ENCODE measurements at regions not wholly inside any gene's neighbourhood (a gene's known extent, or its start where the extent isn't known, plus 50 kb on each side); places are given as distances from the start of the nearest gene placed in this dataset.

DNA sequence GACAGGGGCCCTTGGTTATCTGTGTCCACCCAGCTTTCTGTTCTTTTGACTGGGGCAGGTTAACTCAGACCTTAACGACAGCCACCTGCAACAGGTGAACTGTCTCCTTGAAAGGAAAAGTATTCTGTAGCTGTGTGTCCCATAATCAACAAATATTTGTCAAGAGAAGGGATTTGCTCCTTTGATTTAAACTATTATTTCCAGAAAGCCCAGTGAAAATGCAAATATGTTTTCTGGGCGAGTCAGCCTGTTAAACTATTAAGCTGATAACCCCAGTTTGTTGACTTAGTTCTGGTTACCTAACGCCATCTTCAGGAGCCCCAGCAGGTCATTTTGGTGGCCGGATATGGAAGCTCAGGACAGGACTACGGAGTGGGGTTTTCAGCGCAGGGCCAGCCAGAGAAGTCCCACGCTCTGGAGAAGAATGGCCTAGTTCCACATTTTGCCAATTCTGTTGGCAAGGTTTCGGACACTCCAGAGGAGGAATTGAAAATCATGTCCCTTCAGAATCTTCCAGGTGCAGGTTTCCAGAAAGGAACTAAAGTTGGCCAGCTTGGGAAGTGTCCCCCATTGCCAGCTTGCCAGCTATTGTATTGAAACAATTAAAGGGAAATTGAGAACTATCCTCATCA is 54.5 kb downstream of the ADRA2A start:
- FAIRE-seq: no peak
- DNase-seq (ENCODE audit: insufficient read length, low spot score): no peak

- FAIRE-seq: no peak
- no peak for DNase-seq (ENCODE audit: insufficient read length, low spot score)
These were observed 60.2 kb downstream of the ADRA2A start for GRCh38 chr10:111137007-111137406.

DNA sequence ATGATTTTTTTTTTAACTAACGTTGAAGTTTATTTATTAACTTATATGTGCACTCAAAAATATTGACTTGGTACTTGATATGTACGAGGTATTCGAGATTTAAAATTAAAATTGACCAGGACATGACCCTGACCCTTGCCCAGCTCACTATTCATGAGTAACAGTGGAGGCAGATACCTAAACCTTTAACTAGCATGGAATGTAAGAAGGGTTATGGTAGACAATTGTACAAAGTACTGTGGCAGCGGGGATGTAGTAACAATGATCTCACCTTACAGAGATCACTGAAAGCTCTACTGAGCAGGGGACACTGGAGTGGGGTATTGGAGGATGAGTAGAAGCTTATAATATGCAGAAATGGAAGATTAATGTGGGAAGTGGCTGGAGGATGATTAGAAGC is 60.8 kb downstream of the ADRA2A start:
- DNase-seq (ENCODE audit: insufficient read length, low spot score) (no peak), FAIRE-seq (no peak)

GRCh38 chr10:111138544-111138943 is 61.7 kb downstream of the ADRA2A start:
- DNase-seq (ENCODE audit: insufficient read length, low spot score): no peak
- FAIRE-seq: no peak

- FAIRE-seq (no peak), DNase-seq (ENCODE audit: insufficient read length, low spot score) (no peak)
These were observed 62.7 kb downstream of the ADRA2A start for GRCh38 chr10:111139567-111139966.

DNA sequence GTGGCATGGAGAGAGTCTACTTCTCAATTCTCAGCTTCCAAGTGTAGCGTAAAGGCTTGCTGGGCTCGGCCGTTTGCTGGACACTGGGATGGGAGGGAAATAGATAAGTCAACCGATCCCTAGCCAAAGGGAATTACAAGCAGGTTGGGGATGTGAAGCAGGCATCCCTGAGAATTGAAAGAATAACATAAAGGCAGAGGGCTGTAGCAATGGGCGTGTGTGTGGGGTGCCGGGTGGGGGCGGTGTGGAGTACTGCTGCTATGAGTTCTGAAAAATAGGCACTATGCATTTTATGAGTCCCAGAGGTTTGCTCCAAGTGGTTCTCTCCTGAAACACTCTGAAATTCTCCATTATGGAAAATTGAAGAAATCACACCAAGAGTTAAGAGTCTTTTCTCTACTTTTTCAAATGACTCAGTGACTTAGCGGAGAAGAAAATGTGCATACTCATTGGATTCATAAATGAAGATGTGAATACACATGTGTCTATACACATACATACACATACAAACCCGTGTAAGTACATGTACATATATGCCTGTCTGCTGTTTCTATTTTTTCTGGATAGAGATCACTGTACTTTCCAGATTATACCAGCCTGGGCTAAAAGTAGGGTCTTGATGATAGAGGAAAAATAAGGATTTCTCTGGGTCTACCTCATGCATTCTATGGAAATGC is 65.4 kb downstream of the ADRA2A start:
- FAIRE-seq: no peak
- no peak for DNase-seq (ENCODE audit: insufficient read length, low spot score)

GRCh38 chr10:111146025-111146640 is 69.3 kb downstream of the ADRA2A start:
- DNase-seq (ENCODE audit: insufficient read length, low spot score) (no peak), FAIRE-seq (no peak)

GRCh38 chr10:111148025-111148424 is 71.2 kb downstream of the ADRA2A start:
- FAIRE-seq: no peak
- no peak for DNase-seq (ENCODE audit: insufficient read length, low spot score)

GRCh38 chr10:111148440-111148839 is 71.6 kb downstream of the ADRA2A start:
- no peak for FAIRE-seq
- DNase-seq (ENCODE audit: insufficient read length, low spot score): no peak

DNA sequence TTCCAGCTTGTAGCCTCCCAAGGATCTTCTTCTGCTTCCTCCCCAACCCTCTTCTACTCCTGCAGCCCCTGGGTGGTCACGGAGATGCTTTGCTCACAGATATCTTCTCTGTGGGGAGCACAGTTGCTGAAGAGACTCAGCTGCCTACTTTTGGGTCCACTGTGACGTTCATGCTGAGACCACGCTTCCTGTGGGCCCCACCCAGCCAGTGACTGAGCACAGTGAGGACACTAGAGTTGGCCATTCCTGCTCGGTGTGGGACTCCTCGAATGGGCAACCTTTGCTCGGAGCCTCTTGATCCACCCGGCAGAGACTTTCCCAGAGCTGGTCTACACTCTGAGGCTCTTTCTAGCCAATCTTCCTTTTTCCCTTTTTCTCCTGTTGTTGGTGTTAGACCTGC is 73.9 kb downstream of the ADRA2A start:
- FAIRE-seq (no peak), DNase-seq (ENCODE audit: insufficient read length, low spot score) (no peak)

GRCh38 chr10:111151595-111152307 is 74.9 kb downstream of the ADRA2A start:
- FAIRE-seq: no peak
- DNase-seq (ENCODE audit: insufficient read length, low spot score): no peak

DNA sequence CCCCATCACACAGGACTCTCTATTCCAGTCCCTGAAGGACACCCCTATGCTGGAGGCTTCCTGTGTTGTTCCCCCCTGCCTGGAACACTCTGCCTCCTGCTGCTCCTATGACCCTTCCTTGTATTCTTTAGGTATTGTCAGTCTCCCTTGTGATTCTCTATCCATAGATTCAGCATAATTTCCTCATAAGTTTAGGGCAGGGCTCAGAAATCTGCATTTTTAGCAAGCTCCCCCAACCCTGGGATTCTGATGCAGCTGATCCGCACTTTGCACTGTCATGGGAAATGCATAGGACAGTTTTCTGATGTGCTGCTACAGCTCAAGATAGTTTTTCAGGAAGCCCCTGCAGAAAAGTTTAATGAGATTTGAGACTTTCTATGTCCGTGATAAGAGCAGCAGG is 79.9 kb downstream of the ADRA2A start:
- DNase-seq (ENCODE audit: insufficient read length, low spot score) (no peak), FAIRE-seq (no peak)

DNA sequence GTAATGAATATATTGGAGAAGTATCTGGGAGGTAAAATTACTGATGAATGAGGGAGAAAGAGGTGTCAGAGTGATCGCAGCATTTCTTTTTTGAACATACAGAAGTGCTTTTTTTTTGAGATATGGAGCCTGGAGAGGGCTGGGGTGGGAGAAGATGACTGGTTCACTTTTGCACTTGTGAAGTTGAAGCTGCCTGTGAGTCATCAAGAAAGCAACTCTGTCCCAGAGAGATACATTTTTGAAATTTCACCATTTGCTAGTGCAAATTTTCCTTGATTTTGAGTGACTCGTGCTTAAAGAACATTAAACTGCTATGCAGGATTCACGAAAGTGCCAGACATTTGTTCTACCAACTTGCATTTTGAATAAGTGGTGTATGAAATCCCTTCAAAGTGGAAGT is 81.8 kb downstream of the ADRA2A start:
- FAIRE-seq: no peak
- no peak for DNase-seq (ENCODE audit: insufficient read length, low spot score)

GRCh38 chr10:111161109-111161874 is 84.5 kb downstream of the ADRA2A start:
- FAIRE-seq (no peak), DNase-seq (ENCODE audit: insufficient read length, low spot score) (no peak)

GRCh38 chr10:111171183-111171582 is 94.4 kb downstream of the ADRA2A start:
- no peak for FAIRE-seq
- no peak for DNase-seq (ENCODE audit: insufficient read length, low spot score)

DNA sequence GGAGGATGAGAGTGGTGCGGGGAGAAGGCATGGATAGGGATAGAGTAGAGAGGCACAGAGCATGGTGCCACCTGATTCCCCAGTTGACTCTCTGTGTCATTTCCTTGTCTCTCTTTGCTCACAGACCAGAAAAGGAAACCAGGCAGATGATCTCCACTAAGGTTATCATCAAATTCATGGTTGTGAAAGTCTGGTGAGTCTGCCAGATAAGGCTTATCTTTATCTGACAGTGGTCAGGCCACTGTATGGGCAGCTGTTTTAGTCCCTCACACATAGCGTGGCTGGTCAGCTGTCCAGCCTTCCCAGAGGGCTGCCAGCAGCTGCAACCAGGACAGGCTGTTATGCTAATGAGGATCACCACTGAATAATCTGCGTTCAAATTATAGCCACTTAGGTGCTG is 99.0 kb downstream of the ADRA2A start:
- FAIRE-seq: no peak
- no peak for DNase-seq (ENCODE audit: insufficient read length, low spot score)

- DNase-seq (ENCODE audit: insufficient read length, low spot score) (no peak), FAIRE-seq (no peak)
These were observed 100.5 kb downstream of the ADRA2A start for GRCh38 chr10:111177379-111177778.

- FAIRE-seq (no peak), DNase-seq (ENCODE audit: insufficient read length, low spot score) (no peak)
These were observed 102.7 kb downstream of the ADRA2A start for GRCh38 chr10:111179514-111179913.

- no peak for DNase-seq (ENCODE audit: insufficient read length, low spot score)
- FAIRE-seq: no peak
These were observed 109.5 kb downstream of the ADRA2A start for GRCh38 chr10:111186358-111186757.

GRCh38 chr10:111187096-111187495 is 110.3 kb downstream of the ADRA2A start:
- FAIRE-seq (no peak), DNase-seq (ENCODE audit: insufficient read length, low spot score) (no peak)

GRCh38 chr10:111199587-111199986 is 122.8 kb downstream of the ADRA2A start:
- FAIRE-seq: no peak
- DNase-seq (ENCODE audit: insufficient read length, low spot score): no peak

Data from GM19239 (cell line).